Esophagus squamous epithelium (tissue), 4 donors: ENCODE measurements at regions not wholly inside any gene's neighbourhood (a gene's known extent, or its start where the extent isn't known, plus 50 kb on each side); places are given as distances from the start of the nearest gene placed in this dataset.

Source experiments
- POLR2A ChIP-seq, 4 donors: fragments of 450-650 bp; IDR thresholded peaks; one replicate each; pipeline ENCODE4 v1.6.1; 2017; ENCODE audit warnings: antibody characterized with exemption in 4 of 4, mild to moderate bottlenecking in 4 of 4, moderate library complexity in 3 of 4
- TF ChIP-seq, protein P1 (sequence below), 6 experiments: fragments of 450-650 bp in 4 of 6; fragments of 200-600 bp in 2 of 6; sonication (generic) in 2 of 6; IDR thresholded peaks; one replicate each; pipeline ENCODE4 v1.5.1; 2016 to 2019; ENCODE audit warnings: antibody characterized with exemption in 6 of 6, mild to moderate bottlenecking in 4 of 6, moderate library complexity in 4 of 6

DNA sequence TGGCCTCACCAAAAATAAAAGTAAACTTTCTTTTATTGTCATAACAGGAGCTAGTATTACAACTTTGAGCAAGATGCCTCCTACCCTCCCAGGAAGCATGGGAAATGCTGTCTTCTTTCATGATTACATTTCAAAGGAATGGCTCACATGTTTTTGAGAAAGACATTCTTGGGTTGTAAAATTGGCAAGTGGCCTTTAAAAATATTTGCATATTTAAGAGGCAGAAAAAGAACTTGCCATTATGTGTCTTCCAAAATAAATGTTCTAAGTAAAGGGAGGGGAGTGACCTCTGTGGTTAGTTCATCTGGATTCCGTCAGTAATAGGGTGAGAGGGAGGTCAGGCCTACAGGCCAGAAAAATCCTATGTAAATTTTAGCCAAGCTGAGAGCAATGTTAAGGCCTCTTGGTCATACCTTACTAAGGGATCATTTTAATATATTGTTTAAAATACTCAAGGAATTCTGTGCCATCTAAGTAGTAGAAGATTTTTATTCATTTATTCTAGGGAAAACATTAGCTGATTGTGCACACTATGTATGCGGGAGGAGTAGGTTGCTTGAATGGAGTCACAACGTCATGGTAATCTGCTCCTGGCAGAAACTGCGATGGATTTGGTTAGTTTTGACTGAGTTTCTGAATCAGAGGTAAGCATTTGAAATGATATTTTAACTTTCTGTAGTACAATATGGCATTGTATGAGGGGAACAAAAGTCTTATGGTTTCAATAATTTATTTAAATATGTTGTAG is 1485.7 kb upstream of the CDH9 start:
- TF ChIP-seq, protein P1, sequence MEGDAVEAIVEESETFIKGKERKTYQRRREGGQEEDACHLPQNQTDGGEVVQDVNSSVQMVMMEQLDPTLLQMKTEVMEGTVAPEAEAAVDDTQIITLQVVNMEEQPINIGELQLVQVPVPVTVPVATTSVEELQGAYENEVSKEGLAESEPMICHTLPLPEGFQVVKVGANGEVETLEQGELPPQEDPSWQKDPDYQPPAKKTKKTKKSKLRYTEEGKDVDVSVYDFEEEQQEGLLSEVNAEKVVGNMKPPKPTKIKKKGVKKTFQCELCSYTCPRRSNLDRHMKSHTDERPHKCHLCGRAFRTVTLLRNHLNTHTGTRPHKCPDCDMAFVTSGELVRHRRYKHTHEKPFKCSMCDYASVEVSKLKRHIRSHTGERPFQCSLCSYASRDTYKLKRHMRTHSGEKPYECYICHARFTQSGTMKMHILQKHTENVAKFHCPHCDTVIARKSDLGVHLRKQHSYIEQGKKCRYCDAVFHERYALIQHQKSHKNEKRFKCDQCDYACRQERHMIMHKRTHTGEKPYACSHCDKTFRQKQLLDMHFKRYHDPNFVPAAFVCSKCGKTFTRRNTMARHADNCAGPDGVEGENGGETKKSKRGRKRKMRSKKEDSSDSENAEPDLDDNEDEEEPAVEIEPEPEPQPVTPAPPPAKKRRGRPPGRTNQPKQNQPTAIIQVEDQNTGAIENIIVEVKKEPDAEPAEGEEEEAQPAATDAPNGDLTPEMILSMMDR (IDR thresholded peaks at IDR 0.05), result no peak
- no peak for TF ChIP-seq POLR2A (IDR thresholded peaks at IDR 0.05)
